ENCODE measurements at regions not wholly inside any gene's neighbourhood (a gene's known extent, or its start where the extent isn't known, plus 50 kb on each side); places are given as distances from the start of the nearest gene placed in this dataset.

- TF ChIP-seq AKNA (CRISPR knock-in tag; IDR thresholded peaks at IDR 0.05; ENCODE audit: borderline replicate concordance) (no peak), USF2 (IDR thresholded peaks at IDR 0.05; ENCODE audit: low read depth, low read length) (no peak), USF2 (CRISPR knock-in tag; IDR thresholded peaks at IDR 0.05; ENCODE audit: borderline replicate concordance) (no peak), ZFAT (CRISPR knock-in tag; conservative IDR thresholded peaks at IDR 0.05) (no peak), SNAPC2 (CRISPR knock-in tag; IDR thresholded peaks at IDR 0.05) (no peak), POLR2AphosphoS2 (IDR thresholded peaks at IDR 0.05; ENCODE audit: low read depth, low read length) (no peak), ZNF652 (CRISPR knock-in tag; IDR thresholded peaks at IDR 0.05; ENCODE audit: borderline replicate concordance, low read depth) (no peak), GZF1 (CRISPR knock-in tag; IDR thresholded peaks at IDR 0.05) (no peak), ZSCAN25 (CRISPR knock-in tag; IDR thresholded peaks at IDR 0.05) (no peak), MNT (IDR thresholded peaks at IDR 0.05) (no peak)
These were observed 386.9 kb downstream of the AMY1C start (continued) for GRCh38 chr1:104136621-104137020.
